ENCODE measurements at regions not wholly inside any gene's neighbourhood (a gene's known extent, or its start where the extent isn't known, plus 50 kb on each side); places are given as distances from the start of the nearest gene placed in this dataset.

DNA sequence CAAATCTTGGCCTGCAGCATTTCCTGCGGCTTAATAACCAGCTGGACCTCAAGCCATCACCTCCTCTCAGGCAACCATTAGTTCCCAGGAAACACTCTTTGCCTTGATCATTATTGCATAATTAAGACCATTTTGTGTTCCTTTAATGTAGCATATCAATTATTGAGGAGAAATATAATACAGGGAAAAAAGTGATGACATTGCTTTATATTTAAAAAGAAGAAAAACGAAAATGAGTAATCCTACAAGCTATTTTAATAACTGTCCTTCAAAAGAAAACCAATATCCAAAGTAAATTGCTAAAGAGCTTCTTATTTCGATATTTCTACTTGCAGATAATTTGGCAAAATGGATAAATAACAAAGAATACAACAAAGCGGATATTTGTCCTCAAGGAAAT is 1084.7 kb downstream of the EFNB2 start (continued):
- TF ChIP-seq ZNF274 (IDR thresholded peaks at IDR 0.05; ENCODE audit: low read length) (no peak), ZNF274 (tag by site-specific recombination; IDR thresholded peaks at IDR 0.05; ENCODE audit: borderline replicate concordance) (no peak), ZNF423 (tag by site-specific recombination; IDR thresholded peaks at IDR 0.05) (no peak), ZEB2 (tag by site-specific recombination; IDR thresholded peaks at IDR 0.05) (no peak), EGR2 (tag by site-specific recombination; IDR thresholded peaks at IDR 0.05; ENCODE audit: low read depth) (no peak), ZNF830 (tag by site-specific recombination; IDR thresholded peaks at IDR 0.05; ENCODE audit: low read depth) (no peak), ZNF169 (tag by site-specific recombination; IDR thresholded peaks at IDR 0.05) (no peak), ZNF239 (tag by site-specific recombination; IDR thresholded peaks at IDR 0.05) (no peak)
- TF ChIP-seq, protein P1, sequence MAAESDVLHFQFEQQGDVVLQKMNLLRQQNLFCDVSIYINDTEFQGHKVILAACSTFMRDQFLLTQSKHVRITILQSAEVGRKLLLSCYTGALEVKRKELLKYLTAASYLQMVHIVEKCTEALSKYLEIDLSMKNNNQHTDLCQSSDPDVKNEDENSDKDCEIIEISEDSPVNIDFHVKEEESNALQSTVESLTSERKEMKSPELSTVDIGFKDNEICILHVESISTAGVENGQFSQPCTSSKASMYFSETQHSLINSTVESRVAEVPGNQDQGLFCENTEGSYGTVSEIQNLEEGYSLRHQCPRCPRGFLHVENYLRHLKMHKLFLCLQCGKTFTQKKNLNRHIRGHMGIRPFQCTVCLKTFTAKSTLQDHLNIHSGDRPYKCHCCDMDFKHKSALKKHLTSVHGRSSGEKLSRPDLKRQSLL (tag by site-specific recombination; IDR thresholded peaks at IDR 0.05): no peak

DNA sequence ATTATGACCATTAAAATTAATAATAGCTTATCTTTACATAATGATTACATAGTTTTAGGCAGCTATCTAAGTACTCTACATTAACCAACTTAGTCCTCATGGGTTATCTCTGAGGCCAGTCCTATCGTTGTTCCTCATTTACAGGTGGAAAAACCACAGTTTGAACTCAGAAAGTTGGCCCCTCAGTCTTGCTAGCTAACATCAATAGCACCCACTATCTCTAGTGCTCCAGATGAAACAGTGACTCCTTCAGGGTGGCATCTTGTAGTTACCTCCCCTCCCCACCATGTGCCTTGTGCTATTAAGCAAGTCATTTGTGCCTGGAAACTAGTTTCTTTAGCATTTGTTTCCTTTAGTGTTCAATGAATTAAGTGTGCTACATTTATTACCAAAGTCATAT is 1086.7 kb downstream of the EFNB2 start:
- no peaks in the 10 kb centered on the region for H3K4me1 ChIP-seq (ENCODE audit: control insufficient read depth, insufficient read depth, low read length)
- TF ChIP-seq ZNF37A (tag by site-specific recombination; IDR thresholded peaks at IDR 0.05) (no peak), ZBTB8A (tag by site-specific recombination; IDR thresholded peaks at IDR 0.05) (no peak), ZNF561 (tag by site-specific recombination; IDR thresholded peaks at IDR 0.05; ENCODE audit: borderline replicate concordance) (no peak), ZNF366 (tag by site-specific recombination; conservative IDR thresholded peaks at IDR 0.05) (no peak), ZNF530 (tag by site-specific recombination; IDR thresholded peaks at IDR 0.05; ENCODE audit: low read depth) (no peak), ZNF175 (tag by site-specific recombination; IDR thresholded peaks at IDR 0.05) (no peak), FEZF1 (tag by site-specific recombination; IDR thresholded peaks at IDR 0.05) (no peak), ZNF155 (tag by site-specific recombination; IDR thresholded peaks at IDR 0.05) (no peak), ZNF629 (tag by site-specific recombination; IDR thresholded peaks at IDR 0.05) (no peak)
- TF ChIP-seq, protein P2, sequence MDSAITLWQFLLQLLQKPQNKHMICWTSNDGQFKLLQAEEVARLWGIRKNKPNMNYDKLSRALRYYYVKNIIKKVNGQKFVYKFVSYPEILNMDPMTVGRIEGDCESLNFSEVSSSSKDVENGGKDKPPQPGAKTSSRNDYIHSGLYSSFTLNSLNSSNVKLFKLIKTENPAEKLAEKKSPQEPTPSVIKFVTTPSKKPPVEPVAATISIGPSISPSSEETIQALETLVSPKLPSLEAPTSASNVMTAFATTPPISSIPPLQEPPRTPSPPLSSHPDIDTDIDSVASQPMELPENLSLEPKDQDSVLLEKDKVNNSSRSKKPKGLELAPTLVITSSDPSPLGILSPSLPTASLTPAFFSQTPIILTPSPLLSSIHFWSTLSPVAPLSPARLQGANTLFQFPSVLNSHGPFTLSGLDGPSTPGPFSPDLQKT (IDR thresholded peaks at IDR 0.05; ENCODE audit: borderline replicate concordance, low read depth, low read length): no peak
- TF ChIP-seq, protein P3, sequence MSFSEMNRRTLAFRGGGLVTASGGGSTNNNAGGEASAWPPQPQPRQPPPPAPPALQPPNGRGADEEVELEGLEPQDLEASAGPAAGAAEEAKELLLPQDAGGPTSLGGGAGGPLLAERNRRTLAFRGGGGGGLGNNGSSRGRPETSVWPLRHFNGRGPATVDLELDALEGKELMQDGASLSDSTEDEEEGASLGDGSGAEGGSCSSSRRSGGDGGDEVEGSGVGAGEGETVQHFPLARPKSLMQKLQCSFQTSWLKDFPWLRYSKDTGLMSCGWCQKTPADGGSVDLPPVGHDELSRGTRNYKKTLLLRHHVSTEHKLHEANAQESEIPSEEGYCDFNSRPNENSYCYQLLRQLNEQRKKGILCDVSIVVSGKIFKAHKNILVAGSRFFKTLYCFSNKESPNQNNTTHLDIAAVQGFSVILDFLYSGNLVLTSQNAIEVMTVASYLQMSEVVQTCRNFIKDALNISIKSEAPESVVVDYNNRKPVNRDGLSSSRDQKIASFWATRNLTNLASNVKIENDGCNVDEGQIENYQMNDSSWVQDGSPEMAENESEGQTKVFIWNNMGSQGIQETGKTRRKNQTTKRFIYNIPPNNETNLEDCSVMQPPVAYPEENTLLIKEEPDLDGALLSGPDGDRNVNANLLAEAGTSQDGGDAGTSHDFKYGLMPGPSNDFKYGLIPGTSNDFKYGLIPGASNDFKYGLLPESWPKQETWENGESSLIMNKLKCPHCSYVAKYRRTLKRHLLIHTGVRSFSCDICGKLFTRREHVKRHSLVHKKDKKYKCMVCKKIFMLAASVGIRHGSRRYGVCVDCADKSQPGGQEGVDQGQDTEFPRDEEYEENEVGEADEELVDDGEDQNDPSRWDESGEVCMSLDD (tag by site-specific recombination; IDR thresholded peaks at IDR 0.05): no peak
- TF ChIP-seq, protein P4, sequence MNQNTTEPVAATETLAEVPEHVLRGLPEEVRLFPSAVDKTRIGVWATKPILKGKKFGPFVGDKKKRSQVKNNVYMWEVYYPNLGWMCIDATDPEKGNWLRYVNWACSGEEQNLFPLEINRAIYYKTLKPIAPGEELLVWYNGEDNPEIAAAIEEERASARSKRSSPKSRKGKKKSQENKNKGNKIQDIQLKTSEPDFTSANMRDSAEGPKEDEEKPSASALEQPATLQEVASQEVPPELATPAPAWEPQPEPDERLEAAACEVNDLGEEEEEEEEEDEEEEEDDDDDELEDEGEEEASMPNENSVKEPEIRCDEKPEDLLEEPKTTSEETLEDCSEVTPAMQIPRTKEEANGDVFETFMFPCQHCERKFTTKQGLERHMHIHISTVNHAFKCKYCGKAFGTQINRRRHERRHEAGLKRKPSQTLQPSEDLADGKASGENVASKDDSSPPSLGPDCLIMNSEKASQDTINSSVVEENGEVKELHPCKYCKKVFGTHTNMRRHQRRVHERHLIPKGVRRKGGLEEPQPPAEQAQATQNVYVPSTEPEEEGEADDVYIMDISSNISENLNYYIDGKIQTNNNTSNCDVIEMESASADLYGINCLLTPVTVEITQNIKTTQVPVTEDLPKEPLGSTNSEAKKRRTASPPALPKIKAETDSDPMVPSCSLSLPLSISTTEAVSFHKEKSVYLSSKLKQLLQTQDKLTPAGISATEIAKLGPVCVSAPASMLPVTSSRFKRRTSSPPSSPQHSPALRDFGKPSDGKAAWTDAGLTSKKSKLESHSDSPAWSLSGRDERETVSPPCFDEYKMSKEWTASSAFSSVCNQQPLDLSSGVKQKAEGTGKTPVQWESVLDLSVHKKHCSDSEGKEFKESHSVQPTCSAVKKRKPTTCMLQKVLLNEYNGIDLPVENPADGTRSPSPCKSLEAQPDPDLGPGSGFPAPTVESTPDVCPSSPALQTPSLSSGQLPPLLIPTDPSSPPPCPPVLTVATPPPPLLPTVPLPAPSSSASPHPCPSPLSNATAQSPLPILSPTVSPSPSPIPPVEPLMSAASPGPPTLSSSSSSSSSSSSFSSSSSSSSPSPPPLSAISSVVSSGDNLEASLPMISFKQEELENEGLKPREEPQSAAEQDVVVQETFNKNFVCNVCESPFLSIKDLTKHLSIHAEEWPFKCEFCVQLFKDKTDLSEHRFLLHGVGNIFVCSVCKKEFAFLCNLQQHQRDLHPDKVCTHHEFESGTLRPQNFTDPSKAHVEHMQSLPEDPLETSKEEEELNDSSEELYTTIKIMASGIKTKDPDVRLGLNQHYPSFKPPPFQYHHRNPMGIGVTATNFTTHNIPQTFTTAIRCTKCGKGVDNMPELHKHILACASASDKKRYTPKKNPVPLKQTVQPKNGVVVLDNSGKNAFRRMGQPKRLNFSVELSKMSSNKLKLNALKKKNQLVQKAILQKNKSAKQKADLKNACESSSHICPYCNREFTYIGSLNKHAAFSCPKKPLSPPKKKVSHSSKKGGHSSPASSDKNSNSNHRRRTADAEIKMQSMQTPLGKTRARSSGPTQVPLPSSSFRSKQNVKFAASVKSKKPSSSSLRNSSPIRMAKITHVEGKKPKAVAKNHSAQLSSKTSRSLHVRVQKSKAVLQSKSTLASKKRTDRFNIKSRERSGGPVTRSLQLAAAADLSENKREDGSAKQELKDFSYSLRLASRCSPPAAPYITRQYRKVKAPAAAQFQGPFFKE (tag by site-specific recombination; IDR thresholded peaks at IDR 0.05; ENCODE audit: borderline replicate concordance): no peak
- no peak overlapping the region for H3K27ac ChIP-seq (ENCODE audit: extremely low read depth, low read depth, low read length)
- no peak overlapping the region for H3K4me3 ChIP-seq (ENCODE audit: low read depth, low read length)
- no peaks in the 10 kb centered on the region for H3K9me3 ChIP-seq (ENCODE audit: control insufficient read depth, insufficient read depth, low read depth, low read length)
- CTCF ChIA-PET: no interaction called here
- no peaks in the 10 kb centered on the region for H3K36me3 ChIP-seq (ENCODE audit: control insufficient read depth in 2 of 2, insufficient read depth in 1 of 2, low read length in 2 of 2)
- POLR2A ChIA-PET: no interaction called here
